Adrenal gland (tissue), 9 donors: ENCODE measurements at regions not wholly inside any gene's neighbourhood (a gene's known extent, or its start where the extent isn't known, plus 50 kb on each side); places are given as distances from the start of the nearest gene placed in this dataset.

ENCODE experiments used
- DNase-seq, 7 donors: peaks; one replicate each; pipeline ENCODE4 v3.0.0-alpha.2; 2019 to 2020
- H3K27ac ChIP-seq, 5 donors: fragments of 200-600 bp; sonication (generic) in 4 of 5; 1 replicate in 3 of 5; 2 replicates in 2 of 5; pipeline versions ENCODE4 v1.5.1 to v1.8.0; 2016 to 2020; ENCODE audit warnings: mild to moderate bottlenecking in 1 of 5
- H3K27me3 ChIP-seq: fragments of 200-600 bp; 2 replicates; pipeline ENCODE4 v1.8.0; 2021
- H3K36me3 ChIP-seq, 2 donors: fragments of 200-600 bp; replicated peaks in 1 of 2; 1 replicate in 1 of 2; 2 replicates in 1 of 2; pipeline versions ENCODE4 v1.5.1 to v1.8.0; 2018 to 2022
- H3K4me1 ChIP-seq, 2 donors: fragments of 200-600 bp; replicated peaks in 1 of 2; 1 replicate in 1 of 2; 2 replicates in 1 of 2; pipeline versions ENCODE4 v1.5.1 to v1.8.0; 2018 to 2021
- H3K4me3 ChIP-seq, 4 donors: fragments of 200-600 bp; sonication (generic) in 3 of 4; one replicate each; pipeline ENCODE4 v1.5.1; 2016 to 2018
- H3K9me3 ChIP-seq, 3 donors: fragments of 200-600 bp; sonication (generic) in 1 of 3; replicated peaks in 1 of 3; 1 replicate in 2 of 3; 2 replicates in 1 of 3; pipeline versions ENCODE4 v1.5.1 to v1.8.0; 2016 to 2021
- POLR2A ChIP-seq, 2 donors: fragments of 450-650 bp; IDR thresholded peaks; one replicate each; pipeline ENCODE4 v1.6.1; 2017; ENCODE audit warnings: antibody characterized with exemption in 2 of 2, mild to moderate bottlenecking in 2 of 2, moderate library complexity in 1 of 2
- WGBS, 4 donors: extraction: QIAGEN DNeasy Blood & Tissue Kit in 2 of 4; methylation state at CpG; one replicate each; pipeline versions ENCODE4 v1.1.5 to v1.1.7; 2013 to 2017; 5-methylcytosine and 5-hydroxymethylcytosine counted together
- intact Hi-C, 2 donors: fragments of 100-400 bp; cut with DNase I; formaldehyde crosslinking; loops; one replicate each; pipeline versions ENCODE4 v1.14.1 to v1.15.0; 2022 to 2023
- TF ChIP-seq, protein P1 (sequence below), 6 experiments: fragments of 450-650 bp in 4 of 6; fragments of 200-600 bp in 2 of 6; sonication (generic) in 1 of 6; IDR thresholded peaks; 1 replicate in 5 of 6; 2 replicates in 1 of 6; pipeline versions ENCODE4 v1.5.1 to v1.8.0; 2016 to 2021; ENCODE audit warnings: antibody characterized with exemption in 6 of 6, mild to moderate bottlenecking in 2 of 6, moderate library complexity in 1 of 6
- donor health status: healthy with polysubstance abuse.
- donor health status: Bipolar disorder and iron deficiency.
- donor health status: DM: yes; HTN: yes; CAD: no.
- donor health status: DM: no; HTN: no; CAD: no.
- donor health status: DM: no; HTN: no; CAD: no.

DNA sequence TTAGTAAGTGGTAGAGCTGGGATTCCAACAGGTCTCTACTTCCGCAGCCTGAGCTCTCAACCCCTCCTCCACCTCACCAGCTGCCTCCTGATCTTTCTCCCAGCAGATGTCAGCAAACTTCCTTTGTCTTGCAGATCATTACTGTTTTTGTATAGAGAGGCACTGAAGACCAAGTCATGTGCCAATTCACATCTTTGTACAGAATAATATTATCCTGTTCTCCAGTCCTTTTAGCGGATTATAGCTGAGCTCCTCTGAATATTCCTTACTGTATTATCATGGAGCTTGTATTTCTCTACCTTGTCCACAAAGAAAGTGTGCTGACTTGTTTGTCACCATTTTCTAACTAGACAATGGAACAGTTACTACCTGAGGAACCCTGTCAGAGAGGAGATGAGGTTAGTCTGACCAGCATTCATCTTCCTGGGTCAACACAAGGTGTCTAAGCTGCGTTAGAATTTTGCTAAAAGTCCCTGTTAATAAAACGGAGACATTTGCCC, 142.3 kb upstream of the ARHGAP5 start:
- Histone ChIP-seq H3K4me3 (no peak overlapping the region), H3K27ac (no peak overlapping the region), H3K27me3 (no peaks in the 10 kb centered on the region), H3K36me3 (no peaks in the 10 kb centered on the region), H3K4me1 (peaks cover 8 to 18% of the 10 kb centered on the region in 2 donors), H3K9me3 (no peaks in the 10 kb centered on the region)
- intact Hi-C loops = loop anchor here (5.0 to 10.0 kb wide), 3 partner anchors 140 to 317 kb away; partner anchors contain the start of gene ARHGAP5 (in 1 of the 2)
- DNase-seq = peak; percentile 34 to 78 (median 50)
- no peak for TF ChIP-seq POLR2A (IDR thresholded peaks at IDR 0.05)
- TF ChIP-seq, protein P1, sequence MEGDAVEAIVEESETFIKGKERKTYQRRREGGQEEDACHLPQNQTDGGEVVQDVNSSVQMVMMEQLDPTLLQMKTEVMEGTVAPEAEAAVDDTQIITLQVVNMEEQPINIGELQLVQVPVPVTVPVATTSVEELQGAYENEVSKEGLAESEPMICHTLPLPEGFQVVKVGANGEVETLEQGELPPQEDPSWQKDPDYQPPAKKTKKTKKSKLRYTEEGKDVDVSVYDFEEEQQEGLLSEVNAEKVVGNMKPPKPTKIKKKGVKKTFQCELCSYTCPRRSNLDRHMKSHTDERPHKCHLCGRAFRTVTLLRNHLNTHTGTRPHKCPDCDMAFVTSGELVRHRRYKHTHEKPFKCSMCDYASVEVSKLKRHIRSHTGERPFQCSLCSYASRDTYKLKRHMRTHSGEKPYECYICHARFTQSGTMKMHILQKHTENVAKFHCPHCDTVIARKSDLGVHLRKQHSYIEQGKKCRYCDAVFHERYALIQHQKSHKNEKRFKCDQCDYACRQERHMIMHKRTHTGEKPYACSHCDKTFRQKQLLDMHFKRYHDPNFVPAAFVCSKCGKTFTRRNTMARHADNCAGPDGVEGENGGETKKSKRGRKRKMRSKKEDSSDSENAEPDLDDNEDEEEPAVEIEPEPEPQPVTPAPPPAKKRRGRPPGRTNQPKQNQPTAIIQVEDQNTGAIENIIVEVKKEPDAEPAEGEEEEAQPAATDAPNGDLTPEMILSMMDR (IDR thresholded peaks at IDR 0.05) = peak; percentile 10 to 61 (median 50)
- WGBS, 4 donors = 47 to 66% (median 56%) methylated on average over 4 of the region's 4 CpGs

DNA sequence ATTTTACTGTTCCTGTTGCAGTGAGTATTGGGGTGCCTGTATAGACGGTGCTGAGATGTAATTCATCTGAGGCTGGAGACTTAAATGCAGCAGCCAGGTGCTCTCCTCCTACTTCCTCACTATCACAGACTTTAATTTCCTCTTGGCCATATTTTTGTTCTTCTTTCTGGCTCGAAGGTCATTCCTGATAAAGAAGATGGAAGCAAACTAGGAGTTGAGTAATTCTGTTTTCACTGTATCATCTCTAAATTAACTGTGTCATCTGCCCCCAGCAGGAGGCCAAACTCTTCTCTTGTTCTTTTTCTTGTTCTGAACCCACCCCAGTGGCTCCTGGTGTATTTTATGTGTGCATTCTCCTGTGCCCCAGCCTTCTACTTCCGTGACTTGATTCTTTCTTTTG, 141.7 kb upstream of the ARHGAP5 start:
- Histone ChIP-seq H3K36me3 (no peaks in the 10 kb centered on the region), H3K27me3 (no peaks in the 10 kb centered on the region), H3K4me3 (no peak overlapping the region), H3K27ac (no peak overlapping the region), H3K4me1 (peaks cover 8 to 18% of the 10 kb centered on the region in 2 donors), H3K9me3 (no peaks in the 10 kb centered on the region)
- DNase-seq = peak in 1 of 7 donors; percentile 14
- intact Hi-C loops = loop anchor here (5.0 to 10.0 kb wide), 3 partner anchors 139 to 317 kb away; partner anchors contain the start of gene ARHGAP5 (in 1 of the 2)
- 32 to 50% (median 47%) methylated on average over 3 of the region's 3 CpGs for WGBS, 4 donors
- TF ChIP-seq, protein P1 (IDR thresholded peaks at IDR 0.05) = peak in 3 of 6 experiments; percentile 14 to 24 (median 19)
- no peak for TF ChIP-seq POLR2A (IDR thresholded peaks at IDR 0.05)

DNA sequence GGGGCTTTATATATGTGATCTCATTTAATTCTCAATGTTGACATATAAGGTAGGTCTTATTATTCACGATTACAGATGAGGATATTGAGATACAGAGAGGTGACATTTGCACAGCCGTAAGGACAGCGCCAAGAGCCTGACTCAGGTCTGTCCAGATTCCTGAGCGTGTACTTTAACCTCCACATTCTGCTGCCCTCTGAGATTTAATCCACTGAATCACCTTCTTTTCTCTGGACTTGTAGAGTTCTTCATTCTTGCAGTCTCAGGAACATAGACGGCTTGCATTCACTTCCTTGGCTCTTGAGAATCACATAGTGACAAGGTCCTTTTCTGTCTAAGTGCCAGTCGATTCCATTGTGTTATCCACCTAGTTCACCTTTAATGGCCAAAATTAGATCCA, 141.0 kb upstream of the ARHGAP5 start:
- Histone ChIP-seq H3K27me3 (no peaks in the 10 kb centered on the region), H3K4me3 (no peak overlapping the region), H3K4me1 (peaks cover 8 to 18% of the 10 kb centered on the region in 2 donors), H3K9me3 (no peaks in the 10 kb centered on the region), H3K27ac (no peak overlapping the region), H3K36me3 (no peaks in the 10 kb centered on the region)
- intact Hi-C loops = loop anchor here (5.0 to 10.0 kb wide), 3 partner anchors 139 to 316 kb away; partner anchors contain the start of gene ARHGAP5 (in 1 of the 2)
- 79 to 94% (median 89%) methylated on average over 6 of the region's 6 CpGs for WGBS, 4 donors
- DNase-seq = no peak
- TF ChIP-seq, protein P1 (IDR thresholded peaks at IDR 0.05) = no peak
- TF ChIP-seq POLR2A (IDR thresholded peaks at IDR 0.05) = no peak

DNA sequence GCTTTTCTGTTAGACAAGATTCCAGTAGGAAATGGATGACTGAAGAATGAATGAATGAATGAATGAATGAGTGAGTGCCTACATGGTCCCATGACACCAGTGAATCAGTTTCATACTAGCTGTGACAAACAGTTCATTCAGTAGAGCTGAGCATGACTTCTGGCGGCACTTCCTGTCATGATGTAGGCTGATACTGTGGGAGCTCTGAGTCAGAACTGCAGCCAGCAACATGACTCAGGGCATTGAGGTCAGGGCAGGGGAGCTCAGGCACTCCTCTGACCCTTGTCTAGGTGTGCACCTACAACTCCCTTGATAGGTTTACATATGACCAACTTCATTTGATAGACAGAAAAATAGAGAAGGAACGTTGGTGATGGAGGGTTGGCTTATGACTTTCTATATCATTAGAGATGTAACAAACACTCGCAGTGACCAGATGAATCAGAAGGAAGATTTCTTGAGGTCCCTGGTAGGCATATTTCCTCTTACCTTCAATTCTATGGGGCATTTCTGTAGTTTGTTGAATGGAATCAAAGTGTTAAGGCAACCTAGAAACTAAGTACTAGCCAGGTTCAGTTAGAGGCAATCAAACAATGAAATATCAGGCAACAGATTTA, 139.3 kb upstream of the ARHGAP5 start:
- WGBS, 4 donors = 52 to 61% (median 57%) methylated on average over 3 of the region's 3 CpGs
- Histone ChIP-seq H3K27ac (peak overlapping the region in 1 of 5 donors; percentile 14), H3K4me1 (peaks cover 8 to 18% of the 10 kb centered on the region in 2 donors), H3K36me3 (no peaks in the 10 kb centered on the region), H3K4me3 (no peak overlapping the region), H3K27me3 (no peaks in the 10 kb centered on the region), H3K9me3 (no peaks in the 10 kb centered on the region)
- peak; percentile 54 to 90 (median 88) for DNase-seq
- intact Hi-C loops = loop anchor here (5.0 to 10.0 kb wide), 3 partner anchors 137 to 314 kb away; partner anchors contain the start of gene ARHGAP5 (in 1 of the 2)
- no peak for TF ChIP-seq POLR2A (IDR thresholded peaks at IDR 0.05)
- TF ChIP-seq, protein P1 (IDR thresholded peaks at IDR 0.05) = no peak
